ENCODE measurements at regions not wholly inside any gene's neighbourhood (a gene's known extent, or its start where the extent isn't known, plus 50 kb on each side); places are given as distances from the start of the nearest gene placed in this dataset.

DNA sequence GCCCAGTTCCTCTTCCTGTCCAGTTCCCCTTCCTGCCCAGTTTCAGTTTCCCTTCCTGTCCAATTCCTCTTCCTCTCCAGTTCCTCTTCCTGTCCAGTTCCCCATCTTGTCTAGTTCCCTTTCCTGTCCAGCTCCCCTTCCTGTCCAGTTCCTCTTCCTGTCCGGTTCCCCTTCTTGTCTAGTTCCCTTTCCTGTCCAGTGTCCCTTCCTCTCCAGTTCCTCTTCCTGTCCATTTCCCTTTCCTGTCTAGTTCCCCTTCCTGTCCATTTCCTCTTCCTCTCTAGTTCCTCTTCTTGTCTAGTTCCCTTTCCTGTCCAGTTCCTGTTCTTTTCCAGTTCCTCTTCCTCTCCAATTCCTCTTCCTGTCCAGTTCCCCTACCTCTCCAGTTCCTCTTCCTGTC lies 68.1 kb upstream of the ADCY1 start:
- peaks cover 0 to 40% (median 0%) of the 10 kb centered on the region in 3 donors for H3K9me3 ChIP-seq
- ATAC-seq, result no peak

DNA sequence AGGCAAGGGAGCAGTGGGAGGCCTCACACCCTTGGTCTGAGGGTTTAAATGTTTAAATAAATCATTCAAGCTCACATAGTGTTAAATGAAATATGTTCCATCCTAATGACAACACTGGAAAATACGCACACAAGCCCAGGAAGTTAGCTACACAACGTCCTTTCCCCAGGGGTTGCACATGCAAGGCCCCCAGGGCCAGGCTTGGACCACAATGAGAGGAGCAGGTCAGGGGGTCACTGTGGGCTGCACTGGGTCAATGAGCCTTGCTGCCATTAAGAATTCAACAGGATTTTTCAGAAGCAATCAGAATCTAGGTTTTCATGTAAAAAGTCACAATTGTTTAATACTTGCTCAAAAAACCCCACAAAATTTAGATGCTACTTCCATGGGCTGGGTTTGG lies 64.9 kb upstream of the ADCY1 start:
- Histone ChIP-seq H3K27ac (no peak overlapping the region), H3K9me3 (peaks cover 0 to 40% (median 0%) of the 10 kb centered on the region in 3 donors), H3K27me3 (no peaks in the 10 kb centered on the region), H3K4me1 (no peaks in the 10 kb centered on the region), H3K36me3 (no peaks in the 10 kb centered on the region), H3K4me3 (no peak overlapping the region)
- no peak for ATAC-seq
- TF ChIP-seq POLR2A (IDR thresholded peaks at IDR 0.05) (no peak), POLR2AphosphoS5 (IDR thresholded peaks at IDR 0.05) (no peak), EP300 (IDR thresholded peaks at IDR 0.05) (no peak)
- TF ChIP-seq, protein P1, sequence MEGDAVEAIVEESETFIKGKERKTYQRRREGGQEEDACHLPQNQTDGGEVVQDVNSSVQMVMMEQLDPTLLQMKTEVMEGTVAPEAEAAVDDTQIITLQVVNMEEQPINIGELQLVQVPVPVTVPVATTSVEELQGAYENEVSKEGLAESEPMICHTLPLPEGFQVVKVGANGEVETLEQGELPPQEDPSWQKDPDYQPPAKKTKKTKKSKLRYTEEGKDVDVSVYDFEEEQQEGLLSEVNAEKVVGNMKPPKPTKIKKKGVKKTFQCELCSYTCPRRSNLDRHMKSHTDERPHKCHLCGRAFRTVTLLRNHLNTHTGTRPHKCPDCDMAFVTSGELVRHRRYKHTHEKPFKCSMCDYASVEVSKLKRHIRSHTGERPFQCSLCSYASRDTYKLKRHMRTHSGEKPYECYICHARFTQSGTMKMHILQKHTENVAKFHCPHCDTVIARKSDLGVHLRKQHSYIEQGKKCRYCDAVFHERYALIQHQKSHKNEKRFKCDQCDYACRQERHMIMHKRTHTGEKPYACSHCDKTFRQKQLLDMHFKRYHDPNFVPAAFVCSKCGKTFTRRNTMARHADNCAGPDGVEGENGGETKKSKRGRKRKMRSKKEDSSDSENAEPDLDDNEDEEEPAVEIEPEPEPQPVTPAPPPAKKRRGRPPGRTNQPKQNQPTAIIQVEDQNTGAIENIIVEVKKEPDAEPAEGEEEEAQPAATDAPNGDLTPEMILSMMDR (IDR thresholded peaks at IDR 0.05), result no peak
- WGBS, 2 donors (ENCODE audit: low coverage in 1 of 2), result 35 to 48% methylated on average over 2 of the region's 2 CpGs

More for the DNA sequence above, 68.1 kb upstream of the ADCY1 start:
- no peak overlapping the region for H3K27ac ChIP-seq
- 70 to 88% methylated on average over 1 of the region's 1 CpG for WGBS, 2 donors (ENCODE audit: low coverage in 1 of 2)
- no peaks in the 10 kb centered on the region for H3K27me3 ChIP-seq
- TF ChIP-seq, protein P1 (IDR thresholded peaks at IDR 0.05), result no peak
- TF ChIP-seq POLR2AphosphoS5 (IDR thresholded peaks at IDR 0.05) (no peak), EP300 (IDR thresholded peaks at IDR 0.05) (no peak), POLR2A (IDR thresholded peaks at IDR 0.05) (no peak)
- no peaks in the 10 kb centered on the region for H3K36me3 ChIP-seq
- H3K4me1 ChIP-seq, result no peaks in the 10 kb centered on the region
- H3K4me3 ChIP-seq, result no peak overlapping the region

DNA sequence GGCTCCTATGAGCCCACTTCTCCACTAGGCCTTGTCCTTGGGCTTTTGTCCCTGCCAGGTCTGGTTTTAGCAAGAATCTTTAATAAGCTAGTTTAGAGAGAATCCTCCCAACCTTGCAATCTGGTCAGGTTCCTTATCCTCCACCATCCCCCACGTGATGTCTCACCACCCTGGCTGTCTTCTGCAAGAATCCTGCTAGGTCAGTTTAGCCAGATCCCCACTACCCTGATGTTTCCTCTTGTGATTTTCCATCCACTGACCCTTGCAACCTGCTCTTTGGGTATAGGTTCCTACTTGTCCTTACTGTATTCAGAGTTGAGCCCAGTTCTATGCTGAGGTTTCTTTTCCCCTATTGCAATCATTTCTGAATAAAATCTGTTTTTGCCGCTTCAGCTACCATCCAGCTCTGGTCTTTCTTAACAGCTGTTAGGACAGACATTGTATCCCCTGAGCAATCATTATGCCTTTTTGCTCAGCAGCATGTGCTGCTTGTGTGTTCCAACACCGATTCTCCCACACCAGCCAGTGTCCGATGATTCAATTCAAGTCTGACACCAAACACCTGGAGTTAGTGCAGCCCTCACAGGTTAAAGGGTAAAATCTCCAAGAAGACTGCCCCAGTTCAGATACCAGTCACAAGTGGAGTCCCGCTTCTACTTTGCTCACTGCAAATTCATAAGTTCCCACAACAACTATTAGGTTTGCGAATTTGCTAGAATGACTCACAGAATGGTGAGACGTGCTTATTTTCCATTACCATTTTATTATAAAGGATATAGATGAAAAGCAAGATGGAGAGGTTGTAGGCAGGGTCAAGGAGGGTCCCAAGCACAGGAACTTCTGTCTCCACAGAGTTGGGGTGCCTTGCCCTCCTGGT lies 62.2 kb upstream of the ADCY1 start:
- TF ChIP-seq EP300 (IDR thresholded peaks at IDR 0.05), result no peak
- TF ChIP-seq POLR2AphosphoS5 (IDR thresholded peaks at IDR 0.05), result no peak
- TF ChIP-seq, protein P1 (IDR thresholded peaks at IDR 0.05), result no peak
- TF ChIP-seq POLR2A (IDR thresholded peaks at IDR 0.05), result no peak
- ATAC-seq, result no peak
- 61 to 80% methylated on average over 3 to 7 of the region's 7 CpGs for WGBS, 2 donors (ENCODE audit: low coverage in 1 of 2)

DNA sequence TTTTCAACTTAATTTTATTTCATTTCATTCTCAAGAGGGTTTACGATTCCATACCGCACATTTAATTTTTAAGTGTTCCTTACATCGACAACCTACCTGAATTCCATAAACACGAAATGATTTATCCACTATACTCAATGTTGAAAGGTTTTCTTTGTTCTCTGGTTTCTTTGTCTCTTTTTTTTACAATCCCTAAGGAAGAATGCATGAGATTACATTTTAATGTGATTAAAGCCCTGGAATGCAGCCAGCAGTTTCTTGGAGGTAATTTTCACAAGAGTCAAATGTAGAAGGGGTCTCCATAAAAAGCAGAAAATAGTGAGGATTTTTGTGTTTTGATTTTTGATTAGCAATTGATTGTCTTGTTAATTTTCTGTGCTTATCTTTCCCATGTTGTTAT lies 59.2 kb upstream of the ADCY1 start:
- TF ChIP-seq, protein P1 (IDR thresholded peaks at IDR 0.05), result no peak
- no peak for TF ChIP-seq EP300 (IDR thresholded peaks at IDR 0.05)
- TF ChIP-seq POLR2AphosphoS5 (IDR thresholded peaks at IDR 0.05), result no peak
- TF ChIP-seq POLR2A (IDR thresholded peaks at IDR 0.05), result no peak
- no peak for ATAC-seq
- peaks cover 0 to 22% (median 0%) of the 10 kb centered on the region in 3 donors for H3K9me3 ChIP-seq
- 35 to 40% methylated on average over 4 of the region's 4 CpGs for WGBS, 2 donors (ENCODE audit: low coverage in 1 of 2)
- H3K4me1 ChIP-seq, result no peaks in the 10 kb centered on the region
- H3K27ac ChIP-seq, result no peak overlapping the region
- no peaks in the 10 kb centered on the region for H3K36me3 ChIP-seq
- H3K27me3 ChIP-seq, result no peaks in the 10 kb centered on the region
- H3K4me3 ChIP-seq, result no peak overlapping the region

More for the DNA sequence above, 62.2 kb upstream of the ADCY1 start:
- Histone ChIP-seq H3K4me3 (no peak overlapping the region), H3K9me3 (peaks cover 0 to 17% (median 0%) of the 10 kb centered on the region in 3 donors), H3K36me3 (no peaks in the 10 kb centered on the region), H3K27me3 (no peaks in the 10 kb centered on the region), H3K4me1 (no peaks in the 10 kb centered on the region), H3K27ac (no peak overlapping the region)

DNA sequence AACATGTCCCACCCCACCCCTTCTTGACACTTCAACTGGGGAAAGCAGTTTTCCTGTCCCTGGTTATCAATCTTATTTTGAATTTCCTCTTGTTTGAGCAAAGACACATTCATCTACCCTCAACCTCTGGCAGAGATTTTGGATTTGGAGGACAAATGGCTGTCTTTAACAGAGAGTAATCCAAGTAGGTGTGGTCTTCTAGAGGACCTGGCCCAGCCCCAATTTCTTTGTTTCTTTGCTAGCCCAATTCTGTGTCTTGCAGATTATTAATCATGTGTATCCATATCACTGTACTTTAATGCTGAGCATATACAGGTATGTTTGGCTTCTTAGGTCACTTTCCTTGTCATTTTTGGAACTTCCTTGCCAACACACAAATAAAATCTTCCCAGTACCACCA lies 58.8 kb upstream of the ADCY1 start:
- H3K27me3 ChIP-seq, result no peaks in the 10 kb centered on the region
- H3K27ac ChIP-seq, result no peak overlapping the region
- no peaks in the 10 kb centered on the region for H3K36me3 ChIP-seq
- no peaks in the 10 kb centered on the region for H3K4me1 ChIP-seq
- ATAC-seq, result no peak
- peaks cover 0 to 26% (median 0%) of the 10 kb centered on the region in 3 donors for H3K9me3 ChIP-seq
- TF ChIP-seq POLR2A (IDR thresholded peaks at IDR 0.05) (no peak), POLR2AphosphoS5 (IDR thresholded peaks at IDR 0.05) (no peak), EP300 (IDR thresholded peaks at IDR 0.05) (no peak)
- TF ChIP-seq, protein P1 (IDR thresholded peaks at IDR 0.05), result no peak
- H3K4me3 ChIP-seq, result no peak overlapping the region

Data from gastroesophageal sphincter (tissue), 4 donors.